PC-9 (cell line): ENCODE measurements at regions not wholly inside any gene's neighbourhood (a gene's known extent, or its start where the extent isn't known, plus 50 kb on each side); places are given as distances from the start of the nearest gene placed in this dataset.
"Not testable (repeated sequence)": the region's sequence is repeated elsewhere in the genome, so short reads cannot be mapped to it uniquely, and the experiment has no call there.

ENCODE experiments used
- CTCF ChIP-seq: fragments of 200-600 bp; sonication (generic); conservative IDR thresholded peaks from 2 replicates; pipeline ENCODE4 v1.6.1; 2017; ENCODE audit warnings: mixed run types, antibody characterized with exemption, mild to moderate bottlenecking, moderate library complexity
- EZH2 ChIP-seq: fragments of 200-600 bp; sonication (generic); IDR thresholded peaks from 2 replicates; pipeline ENCODE4 v1.8.0; 2017; ENCODE audit warnings: antibody characterized with exemption, low read depth

GRCh38 chr12:131284954-131285904 is 331.5 kb downstream of the ADGRD1 start:
- TF ChIP-seq CTCF, EZH2: not testable (repeated sequence)
